SK-N-SH (cell line): ENCODE measurements at regions not wholly inside any gene's neighbourhood (a gene's known extent, or its start where the extent isn't known, plus 50 kb on each side); places are given as distances from the start of the nearest gene placed in this dataset.

Source experiments
- CTCF ChIA-PET: fragments of 300-600, 350-600 bp; formaldehyde crosslinking; extraction: SDS; loops from one replicate; lab custom pipeline; 2021; lab: Yijun Ruan, JAX
- POLR2A ChIA-PET: fragments of 350-600 bp; sonication (Branson Sonifier 250); formaldehyde crosslinking; extraction: SDS; loops from one replicate; lab custom pipeline; 2020; ENCODE audit warnings: antibody characterized with exemption, inconsistent platforms; lab: Yijun Ruan, JAX
- DNase-seq: peaks from one replicate; pipeline ENCODE4 v3.0.0; 2012
- H2AFZ ChIP-seq: fragments of 200-600 bp; sonication (generic); 2 replicates; pipeline ENCODE4 v1.8.1; 2016; ENCODE audit warnings: antibody characterized with exemption, mild to moderate bottlenecking, low read depth
- H3F3A ChIP-seq: fragments of 200-600 bp; sonication (generic); replicated peaks from 2 replicates; pipeline ENCODE3; 2016; ENCODE audit warnings: antibody characterized with exemption, mild to moderate bottlenecking; ENCODE audit not compliant: insufficient read depth
- H3K27ac ChIP-seq, 2 experiments: fragments of 200-500 bp in 1 of 2; fragments of 200-600 bp in 1 of 2; sonication (Bioruptor generic) in 1 of 2; sonication (generic), shearing (Covaris generic) in 1 of 2; 2 replicates each; pipeline versions ENCODE4 v1.5.1 to v1.6.1; 2014 to 2016; ENCODE audit warnings: low read depth in 2 of 2, inconsistent platforms in 1 of 2, low read length in 1 of 2, mild to moderate bottlenecking in 1 of 2, mixed read lengths in 1 of 2
- H3K27me3 ChIP-seq: fragments of 200-600 bp; sonication (generic), shearing (Covaris generic); 2 replicates; pipeline ENCODE4 v1.6.1; 2016; ENCODE audit warnings: mixed run types; ENCODE audit not compliant: insufficient read depth
- H3K36me3 ChIP-seq, 2 experiments: fragments of 200-500 bp in 1 of 2; fragments of 200-600 bp in 1 of 2; sonication (Bioruptor generic) in 1 of 2; sonication (generic) in 1 of 2; replicated peaks in 1 of 2; 2 replicates each; pipeline versions ENCODE3 to v1.5.1; 2014 to 2016; ENCODE audit warnings: low read length in 1 of 2, mild to moderate bottlenecking in 1 of 2; ENCODE audit not compliant: insufficient read depth in 2 of 2, control insufficient read depth in 1 of 2
- H3K4me1 ChIP-seq, 2 experiments: fragments of 200-500 bp in 1 of 2; fragments of 200-600 bp in 1 of 2; sonication (Bioruptor generic) in 1 of 2; sonication (generic), shearing (Covaris generic) in 1 of 2; 2 replicates each; pipeline versions ENCODE4 v1.5.1 to v1.6.1; 2014 to 2016; ENCODE audit warnings: low read depth in 1 of 2, low read length in 1 of 2, mixed run types in 1 of 2; ENCODE audit not compliant: insufficient read depth in 2 of 2, control insufficient read depth in 1 of 2
- H3K4me2 ChIP-seq: fragments of 200-600 bp; sonication (generic), shearing (Covaris generic); 2 replicates; pipeline ENCODE4 v1.6.1; 2017; ENCODE audit warnings: mixed run types
- H3K4me3 ChIP-seq, 2 experiments: fragments of 200-500 bp in 1 of 2; fragments of 200-600 bp in 1 of 2; sonication (Bioruptor generic) in 1 of 2; sonication (generic), shearing (Covaris generic) in 1 of 2; 2 replicates each; pipeline versions ENCODE4 v1.5.1 to v1.8.1; 2014 to 2016; ENCODE audit warnings: low read depth in 2 of 2, inconsistent platforms in 1 of 2, low read length in 1 of 2, mild to moderate bottlenecking in 1 of 2, mixed read lengths in 1 of 2, moderate library complexity in 1 of 2
- H3K79me2 ChIP-seq: fragments of 200-600 bp; sonication (generic); 2 replicates; pipeline ENCODE4 v1.8.1; 2017; ENCODE audit warnings: mild to moderate bottlenecking; ENCODE audit not compliant: insufficient read depth
- H3K9ac ChIP-seq: fragments of 200-600 bp; sonication (generic); 2 replicates; pipeline ENCODE4 v1.6.1; 2017; ENCODE audit warnings: mixed run types
- H3K9me2 ChIP-seq: fragments of 200-600 bp; sonication (generic); 2 replicates; pipeline ENCODE4 v1.6.1; 2017; ENCODE audit warnings: mixed run types
- H3K9me3 ChIP-seq: fragments of 200-600 bp; sonication (generic); 2 replicates; pipeline ENCODE4 v1.6.1; 2017; ENCODE audit warnings: mixed run types, mild to moderate bottlenecking, moderate library complexity
- H4K20me1 ChIP-seq: fragments of 200-600 bp; sonication (generic); 2 replicates; pipeline ENCODE4 v1.6.1; 2017; ENCODE audit warnings: mild to moderate bottlenecking, mixed run types; ENCODE audit not compliant: insufficient read depth
- EP300 ChIP-seq, 2 experiments: IDR thresholded peaks; 2 replicates each; pipeline versions ENCODE4 v1.4.0 to v1.6.1; 2012; ENCODE audit warnings: borderline replicate concordance in 1 of 2, low read depth in 1 of 2, low read length in 1 of 2
- EZH2phosphoT487 ChIP-seq: fragments of 200-600 bp; sonication (generic); IDR thresholded peaks from 2 replicates; pipeline ENCODE4 v1.6.1; 2017; ENCODE audit warnings: low read depth, mixed run types, mild to moderate bottlenecking, antibody characterized with exemption, moderate library complexity, borderline replicate concordance
- GATA2 ChIP-seq: sonication (generic); formaldehyde crosslinking; IDR thresholded peaks from 2 replicates; pipeline ENCODE4 v1.5.0; 2020; ENCODE audit warnings: mild to moderate bottlenecking, missing genetic modification reagents
- JUND ChIP-seq: IDR thresholded peaks from 2 replicates; pipeline ENCODE4 v1.4.0; 2012
- MEF2A ChIP-seq: IDR thresholded peaks from 2 replicates; pipeline ENCODE4 v1.4.0; 2012; ENCODE audit warnings: low read depth, borderline replicate concordance
- MXI1 ChIP-seq: IDR thresholded peaks from 2 replicates; pipeline ENCODE4 v1.6.1; 2012; ENCODE audit warnings: mild to moderate bottlenecking, low read depth, low read length, improper control_type of control experiment
- NFIC ChIP-seq: IDR thresholded peaks from 2 replicates; pipeline ENCODE4 v1.4.0; 2012; ENCODE audit warnings: borderline replicate concordance
- NRF1 ChIP-seq: IDR thresholded peaks from 2 replicates; pipeline ENCODE4 v1.6.1; 2012; ENCODE audit warnings: low read depth, mild to moderate bottlenecking, low read length
- PBX3 ChIP-seq: IDR thresholded peaks from 2 replicates; pipeline ENCODE4; 2012
- POLR2AphosphoS5 ChIP-seq: IDR thresholded peaks from 2 replicates; pipeline ENCODE4 v1.6.1; 2012; ENCODE audit warnings: low read depth, low read length
- RAD21 ChIP-seq: IDR thresholded peaks from 2 replicates; pipeline ENCODE4 v1.6.1; 2012; ENCODE audit warnings: mild to moderate bottlenecking, low read length
- SIN3A ChIP-seq: IDR thresholded peaks from 2 replicates; pipeline ENCODE4 v1.6.1; 2012; ENCODE audit warnings: low read depth, mild to moderate bottlenecking, low read length, moderate library complexity, borderline replicate concordance
- SMC3 ChIP-seq: IDR thresholded peaks from 2 replicates; pipeline ENCODE4 v1.6.1; 2012; ENCODE audit warnings: low read depth, low read length, improper control_type of control experiment
- TAF1 ChIP-seq: IDR thresholded peaks from 2 replicates; pipeline ENCODE4 v1.6.1; 2012; ENCODE audit warnings: low read depth, mild to moderate bottlenecking, low read length, moderate library complexity, borderline replicate concordance
- YY1 ChIP-seq: IDR thresholded peaks from 2 replicates; pipeline ENCODE4 v1.4.0; 2012; ENCODE audit warnings: low read depth, mild to moderate bottlenecking
- WGBS: methylation state at CpG from one replicate; pipeline ENCODE4 v1.1.6; 2017; ENCODE audit warnings: low lambda C conversion rate; 5-methylcytosine and 5-hydroxymethylcytosine counted together
- TF ChIP-seq, protein P1 (sequence below): fragments of 150-350 bp; IDR thresholded peaks from 2 replicates; pipeline ENCODE4 v1.6.1; 2016; ENCODE audit warnings: mild to moderate bottlenecking, low read depth, low read length
- TF ChIP-seq, protein P2 (sequence below): IDR thresholded peaks from 2 replicates; pipeline ENCODE4 v1.4.0; 2012; ENCODE audit warnings: low read depth, borderline replicate concordance
- TF ChIP-seq, protein P3 (sequence below): IDR thresholded peaks from 2 replicates; pipeline ENCODE4 v1.4.0; 2012; ENCODE audit warnings: low read depth
- TF ChIP-seq, protein P4 (sequence below): IDR thresholded peaks from 2 replicates; pipeline ENCODE4 v1.6.1; 2012; ENCODE audit warnings: mild to moderate bottlenecking, low read depth, low read length, moderate library complexity

- Histone ChIP-seq H4K20me1 (no peaks in the 10 kb centered on the region), H3K36me3 (no peaks in the 10 kb centered on the region), H3K9me3 (no peaks in the 10 kb centered on the region), H3K9me2 (no peaks in the 10 kb centered on the region), H3K9ac (no peak overlapping the region), H2AFZ (no peak overlapping the region), H3K4me3 (no peak overlapping the region), H3K4me2 (no peak overlapping the region), H3K4me1 (peaks cover 0 to 3% of the 10 kb centered on the region in 2 experiments; a peak in 3 of 4 replicates), H3K27ac (no peak overlapping the region), H3K27me3 (no peaks in the 10 kb centered on the region), H3K79me2 (no peaks in the 10 kb centered on the region), H3F3A (no peaks in the 10 kb centered on the region)
- POLR2A ChIA-PET = no interaction called here
- DNase-seq = no peak
- WGBS = 29% methylated on average over 1 of the region's 1 CpG
- CTCF ChIA-PET = no interaction called here
- TF ChIP-seq, protein P1, sequence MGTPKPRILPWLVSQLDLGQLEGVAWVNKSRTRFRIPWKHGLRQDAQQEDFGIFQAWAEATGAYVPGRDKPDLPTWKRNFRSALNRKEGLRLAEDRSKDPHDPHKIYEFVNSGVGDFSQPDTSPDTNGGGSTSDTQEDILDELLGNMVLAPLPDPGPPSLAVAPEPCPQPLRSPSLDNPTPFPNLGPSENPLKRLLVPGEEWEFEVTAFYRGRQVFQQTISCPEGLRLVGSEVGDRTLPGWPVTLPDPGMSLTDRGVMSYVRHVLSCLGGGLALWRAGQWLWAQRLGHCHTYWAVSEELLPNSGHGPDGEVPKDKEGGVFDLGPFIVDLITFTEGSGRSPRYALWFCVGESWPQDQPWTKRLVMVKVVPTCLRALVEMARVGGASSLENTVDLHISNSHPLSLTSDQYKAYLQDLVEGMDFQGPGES = no peak
- TF ChIP-seq JUND (no peak), PBX3 (no peak), GATA2 (CRISPR knock-in tag) (no peak), NFIC (no peak), SMC3 (no peak), MXI1 (no peak), RAD21 (no peak), SIN3A (no peak), POLR2AphosphoS5 (no peak), YY1 (no peak), MEF2A (no peak), EZH2phosphoT487 (no peak)
- TF ChIP-seq, protein P2, sequence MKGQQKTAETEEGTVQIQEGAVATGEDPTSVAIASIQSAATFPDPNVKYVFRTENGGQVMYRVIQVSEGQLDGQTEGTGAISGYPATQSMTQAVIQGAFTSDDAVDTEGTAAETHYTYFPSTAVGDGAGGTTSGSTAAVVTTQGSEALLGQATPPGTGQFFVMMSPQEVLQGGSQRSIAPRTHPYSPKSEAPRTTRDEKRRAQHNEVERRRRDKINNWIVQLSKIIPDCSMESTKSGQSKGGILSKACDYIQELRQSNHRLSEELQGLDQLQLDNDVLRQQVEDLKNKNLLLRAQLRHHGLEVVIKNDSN = no peak
- TF ChIP-seq, protein P3, sequence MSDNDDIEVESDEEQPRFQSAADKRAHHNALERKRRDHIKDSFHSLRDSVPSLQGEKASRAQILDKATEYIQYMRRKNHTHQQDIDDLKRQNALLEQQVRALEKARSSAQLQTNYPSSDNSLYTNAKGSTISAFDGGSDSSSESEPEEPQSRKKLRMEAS = no peak
Observed at GRCh38 chr2:58535182-58535581, 294.1 kb upstream of the FANCL start.

GRCh38 chr2:58533376-58533775 lies 292.3 kb upstream of the FANCL start:
- 41% methylated on average over 3 of the region's 3 CpGs for whole genome bisulfite sequencing
- H4K20me1 ChIP-seq = no peaks in the 10 kb centered on the region
- no peak overlapping the region for H3K4me3 ChIP-seq
- no peak overlapping the region for H3K9ac ChIP-seq
- no peaks in the 10 kb centered on the region for H3F3A ChIP-seq
- H3K27ac ChIP-seq = no peak overlapping the region
- DNase-seq = no peak
- no peaks in the 10 kb centered on the region for H3K27me3 ChIP-seq
- CTCF ChIA-PET = interaction anchor here (1.4 kb wide), 1 partner anchor 9 kb away, joined by 3 read pairs; no protein-coding TSS in a partner anchor
- H3K9me3 ChIP-seq = no peaks in the 10 kb centered on the region
- no peaks in the 10 kb centered on the region for H3K36me3 ChIP-seq
- TF ChIP-seq TAF1 = no peak
- no peak for TF ChIP-seq EZH2phosphoT487
- TF ChIP-seq, protein P2 = no peak
- TF ChIP-seq EP300 (IDR thresholded peaks at IDR 0.05; ENCODE audit: borderline replicate concordance in 1 of 2, low read depth in 1 of 2, low read length in 1 of 2) = no peak
- TF ChIP-seq NRF1 = no peak
- TF ChIP-seq RAD21 = no peak
- TF ChIP-seq, protein P4, sequence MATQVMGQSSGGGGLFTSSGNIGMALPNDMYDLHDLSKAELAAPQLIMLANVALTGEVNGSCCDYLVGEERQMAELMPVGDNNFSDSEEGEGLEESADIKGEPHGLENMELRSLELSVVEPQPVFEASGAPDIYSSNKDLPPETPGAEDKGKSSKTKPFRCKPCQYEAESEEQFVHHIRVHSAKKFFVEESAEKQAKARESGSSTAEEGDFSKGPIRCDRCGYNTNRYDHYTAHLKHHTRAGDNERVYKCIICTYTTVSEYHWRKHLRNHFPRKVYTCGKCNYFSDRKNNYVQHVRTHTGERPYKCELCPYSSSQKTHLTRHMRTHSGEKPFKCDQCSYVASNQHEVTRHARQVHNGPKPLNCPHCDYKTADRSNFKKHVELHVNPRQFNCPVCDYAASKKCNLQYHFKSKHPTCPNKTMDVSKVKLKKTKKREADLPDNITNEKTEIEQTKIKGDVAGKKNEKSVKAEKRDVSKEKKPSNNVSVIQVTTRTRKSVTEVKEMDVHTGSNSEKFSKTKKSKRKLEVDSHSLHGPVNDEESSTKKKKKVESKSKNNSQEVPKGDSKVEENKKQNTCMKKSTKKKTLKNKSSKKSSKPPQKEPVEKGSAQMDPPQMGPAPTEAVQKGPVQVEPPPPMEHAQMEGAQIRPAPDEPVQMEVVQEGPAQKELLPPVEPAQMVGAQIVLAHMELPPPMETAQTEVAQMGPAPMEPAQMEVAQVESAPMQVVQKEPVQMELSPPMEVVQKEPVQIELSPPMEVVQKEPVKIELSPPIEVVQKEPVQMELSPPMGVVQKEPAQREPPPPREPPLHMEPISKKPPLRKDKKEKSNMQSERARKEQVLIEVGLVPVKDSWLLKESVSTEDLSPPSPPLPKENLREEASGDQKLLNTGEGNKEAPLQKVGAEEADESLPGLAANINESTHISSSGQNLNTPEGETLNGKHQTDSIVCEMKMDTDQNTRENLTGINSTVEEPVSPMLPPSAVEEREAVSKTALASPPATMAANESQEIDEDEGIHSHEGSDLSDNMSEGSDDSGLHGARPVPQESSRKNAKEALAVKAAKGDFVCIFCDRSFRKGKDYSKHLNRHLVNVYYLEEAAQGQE = no peak
- TF ChIP-seq, all 33 proteins: peak for 0
- no peaks in the 10 kb centered on the region for H3K79me2 ChIP-seq
- H2AFZ ChIP-seq = no peak overlapping the region
- H3K4me1 ChIP-seq = no peaks in the 10 kb centered on the region; a peak in 2 of 4 replicates
- H3K4me2 ChIP-seq = no peak overlapping the region
- no peaks in the 10 kb centered on the region for H3K9me2 ChIP-seq
- POLR2A ChIA-PET = no interaction called here
